GM21381 (cell line): ENCODE measurements at regions not wholly inside any gene's neighbourhood (a gene's known extent, or its start where the extent isn't known, plus 50 kb on each side); places are given as distances from the start of the nearest gene placed in this dataset.

Source experiments
- ATAC-seq: cut with Tn5 transposase; IDR thresholded peaks from one replicate; pipeline ENCODE4 v1.9.1; 2021; ENCODE audit warnings: mild to moderate bottlenecking, moderate library complexity; ENCODE audit not compliant: unreplicated experiment

- no peak for ATAC-seq
Observed at GRCh38 chr10:33569702-33570101, 235.2 kb upstream of the NRP1 start.

GRCh38 chr10:33566426-33566825, 232.0 kb upstream of the NRP1 start:
- ATAC-seq: no peak

- no peak for ATAC-seq
Observed at GRCh38 chr10:33566001-33566400, 231.5 kb upstream of the NRP1 start.

GRCh38 chr10:33565231-33565630, 230.8 kb upstream of the NRP1 start:
- no peak for ATAC-seq

GRCh38 chr10:33559105-33559504, 224.6 kb upstream of the NRP1 start:
- ATAC-seq: no peak

- no peak for ATAC-seq
Observed at GRCh38 chr10:33557313-33557712, 222.8 kb upstream of the NRP1 start.

- no peak for ATAC-seq
Observed at GRCh38 chr10:33556620-33557019, 222.2 kb upstream of the NRP1 start.

DNA sequence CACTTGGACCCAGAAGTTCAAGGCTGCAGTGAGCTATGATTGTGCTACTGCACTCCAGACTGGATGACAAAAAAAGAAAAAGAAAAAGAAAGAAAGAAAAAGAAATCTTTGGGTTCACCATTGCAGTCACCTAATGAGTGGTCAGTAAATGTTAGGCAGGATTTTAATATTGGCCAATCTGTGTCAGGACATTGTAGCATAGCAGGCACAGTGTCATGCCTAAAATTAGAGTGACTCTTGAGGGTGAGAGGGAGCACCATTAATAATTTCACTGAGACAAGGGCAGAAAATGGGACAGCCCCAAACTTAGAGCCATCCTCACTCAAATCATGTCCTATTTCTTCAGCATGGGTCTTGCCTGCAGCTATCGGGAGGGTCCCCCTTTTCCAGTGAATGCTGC, 221.6 kb upstream of the NRP1 start:
- no peak for ATAC-seq

DNA sequence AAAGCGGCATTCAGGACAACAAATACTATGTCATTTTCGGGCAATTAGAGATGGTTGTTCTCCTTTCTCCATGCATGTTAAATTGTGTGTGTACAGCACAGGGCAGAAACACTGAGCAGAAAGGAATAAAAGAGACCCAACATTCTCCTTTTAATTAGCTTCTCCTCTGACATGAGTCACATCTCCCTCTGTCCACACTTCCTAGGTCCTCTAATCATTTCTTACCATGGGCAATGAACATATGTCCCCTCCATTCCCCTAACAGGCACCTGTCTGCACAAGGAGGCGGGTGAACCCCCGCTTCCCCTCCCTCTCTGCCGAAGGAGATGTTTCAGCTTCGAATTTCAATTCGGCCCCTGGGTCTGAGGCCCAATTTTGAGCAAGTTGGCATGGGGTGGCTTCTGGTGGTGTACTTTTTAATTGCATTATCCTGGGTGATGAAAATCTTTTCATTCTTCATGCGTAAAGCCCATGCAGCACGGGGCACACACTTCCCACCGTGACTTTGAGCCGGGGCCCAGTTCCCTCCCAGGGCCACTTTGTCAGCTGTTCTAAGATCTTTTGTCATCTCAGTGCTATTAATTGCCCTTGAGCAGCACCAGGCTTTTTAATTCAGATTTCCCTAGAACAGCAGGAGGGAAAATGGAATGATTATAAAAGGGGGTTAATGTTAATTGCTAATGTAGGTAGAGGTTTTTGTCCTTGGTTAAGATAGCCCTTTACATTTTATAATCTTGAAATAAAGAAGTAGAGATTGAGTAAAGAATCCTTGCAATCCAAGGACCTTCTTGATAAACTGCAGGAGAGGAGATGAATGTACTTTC, 219.5 kb upstream of the NRP1 start:
- no peak for ATAC-seq

GRCh38 chr10:33552290-33552689, 217.8 kb upstream of the NRP1 start:
- no peak for ATAC-seq

GRCh38 chr10:33550811-33551210, 216.3 kb upstream of the NRP1 start:
- ATAC-seq: no peak

DNA sequence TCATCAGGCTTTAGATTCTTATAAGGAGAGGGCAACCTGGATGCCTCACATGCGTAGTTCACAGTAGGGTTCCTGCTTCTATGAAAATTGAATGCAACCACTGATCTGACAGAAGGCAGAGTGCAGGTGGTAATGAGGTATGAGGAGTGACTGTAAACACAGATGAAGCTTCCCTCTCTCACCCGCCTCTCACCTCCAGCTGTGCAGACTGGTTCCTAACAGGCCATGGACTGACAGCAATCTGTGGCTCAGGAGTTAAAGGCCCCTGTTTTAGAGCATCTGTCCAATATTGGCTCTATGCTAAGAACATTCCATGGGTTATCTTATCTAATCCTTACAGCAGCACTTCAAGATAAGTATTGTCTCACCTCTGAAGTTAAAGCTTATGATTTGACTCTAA, 213.5 kb upstream of the NRP1 start:
- ATAC-seq: no peak

- ATAC-seq: no peak
Observed at GRCh38 chr10:33546031-33546430, 211.6 kb upstream of the NRP1 start.

- ATAC-seq: no peak
Observed at GRCh38 chr10:33542752-33543505, 208.5 kb upstream of the NRP1 start.

DNA sequence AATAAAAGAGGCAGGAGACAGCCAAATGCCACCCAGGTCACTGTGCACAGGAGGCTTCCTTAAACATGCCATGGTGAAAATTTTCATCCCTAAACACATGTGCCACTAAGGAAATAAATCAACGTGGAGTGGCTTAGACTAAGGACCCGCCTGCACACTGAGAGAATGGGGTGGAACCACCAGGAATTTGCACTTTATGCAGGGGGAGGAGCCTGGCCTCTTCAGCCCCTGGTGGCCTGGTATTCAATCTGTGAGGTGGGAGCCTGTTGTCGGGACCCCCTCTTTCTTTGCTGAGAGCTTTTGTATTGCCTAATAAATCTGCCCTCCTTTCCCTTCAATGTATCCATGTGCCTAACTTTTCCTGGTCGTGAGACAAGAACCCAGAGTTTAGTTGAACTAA, 204.6 kb upstream of the NRP1 start:
- ATAC-seq: no peak

GRCh38 chr10:33537066-33537465, 202.6 kb upstream of the NRP1 start:
- no peak for ATAC-seq

DNA sequence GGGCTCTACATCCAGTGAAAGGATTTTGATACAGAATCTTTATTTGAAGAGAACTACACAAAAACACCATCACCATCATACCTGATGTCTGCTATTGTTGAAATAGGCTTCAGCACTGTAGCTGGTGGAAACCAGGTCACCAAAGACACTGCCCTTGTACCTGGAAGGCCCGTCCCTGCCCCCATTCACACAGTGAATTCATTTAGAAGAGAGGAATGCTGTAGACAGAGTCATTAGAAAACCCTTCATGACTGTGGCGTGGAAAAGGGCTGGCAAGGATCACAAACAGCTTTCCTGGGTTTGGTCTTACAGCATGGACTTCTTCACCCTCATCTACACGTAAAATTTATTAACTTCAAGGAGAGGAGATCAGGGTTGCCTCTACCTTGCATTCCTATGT, 202.0 kb upstream of the NRP1 start:
- ATAC-seq: no peak

DNA sequence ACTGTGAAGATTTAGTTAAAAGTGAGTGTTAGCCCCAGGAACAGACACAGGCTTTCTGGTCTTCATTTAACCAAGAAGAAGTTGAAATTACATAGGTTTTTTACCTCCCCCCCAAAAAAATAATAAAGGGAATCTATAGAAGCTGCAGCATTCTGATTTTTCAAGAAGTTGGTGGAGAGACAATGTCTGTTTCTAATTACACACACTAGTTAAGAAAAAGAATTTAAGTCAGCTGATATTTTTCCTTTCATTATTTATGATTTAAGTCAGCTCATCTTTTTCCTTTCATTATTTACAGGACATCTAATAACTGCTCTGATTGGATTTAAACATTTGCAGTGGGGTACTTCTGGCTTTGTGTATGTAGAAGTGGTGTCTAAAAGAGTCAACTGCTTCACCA, 201.4 kb upstream of the NRP1 start:
- ATAC-seq: no peak

DNA sequence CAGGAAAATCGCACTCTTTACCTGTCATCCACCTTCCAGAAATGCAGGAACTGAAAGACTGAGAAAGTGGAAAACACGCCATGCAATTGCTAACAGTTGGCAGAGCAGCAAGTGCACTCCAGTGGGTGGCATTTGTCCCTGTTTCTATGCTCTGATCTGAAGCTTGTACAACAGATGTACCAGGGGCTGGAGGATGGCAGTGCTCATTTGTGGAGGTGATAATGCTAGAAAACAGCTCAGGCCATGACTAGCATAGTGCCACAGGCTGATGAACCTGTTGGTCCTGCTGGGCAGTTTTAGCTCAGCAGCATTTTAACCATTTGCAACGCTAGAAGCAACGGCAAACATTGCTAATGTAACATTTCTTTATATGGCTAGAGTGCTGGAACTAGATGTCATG, 199.9 kb upstream of the NRP1 start:
- no peak for ATAC-seq

DNA sequence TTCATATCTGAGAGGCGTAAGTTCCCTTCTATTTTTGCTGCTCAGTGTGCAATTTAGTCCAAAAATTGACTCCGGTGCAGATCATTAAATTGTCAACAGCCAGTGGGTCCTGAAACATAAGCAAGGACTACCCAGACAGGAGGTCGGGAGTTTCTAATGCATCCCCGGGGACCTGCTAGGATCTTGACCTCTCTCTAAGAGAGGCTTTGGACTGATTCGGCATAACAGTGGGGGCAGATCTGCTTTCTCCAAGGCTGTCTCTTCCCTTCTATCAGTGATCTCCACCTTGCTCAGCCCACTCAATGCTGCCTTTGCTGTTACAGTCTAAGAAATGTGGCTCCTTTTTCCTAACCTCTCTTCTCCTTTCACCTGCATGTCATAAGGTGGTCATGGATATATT, 199.1 kb upstream of the NRP1 start:
- ATAC-seq: no peak

DNA sequence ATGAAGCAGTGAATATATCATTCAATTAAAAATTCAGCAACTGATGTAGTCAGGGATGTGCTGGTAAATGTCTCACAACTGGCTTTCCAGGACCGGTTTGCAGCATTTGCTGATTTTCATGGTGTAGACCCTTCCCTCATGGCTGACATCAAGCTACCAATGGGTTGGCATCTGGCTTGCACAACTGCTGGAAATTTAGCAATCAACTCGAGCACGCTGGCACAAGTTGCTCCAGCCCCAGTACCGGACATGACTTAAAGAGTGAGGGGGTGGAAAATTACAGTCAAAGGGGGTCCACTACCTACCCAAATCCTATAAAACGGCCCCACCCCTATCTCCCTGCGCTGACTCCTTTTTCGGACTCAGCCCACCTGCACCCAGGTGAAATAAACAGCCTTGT, 198.4 kb upstream of the NRP1 start:
- no peak for ATAC-seq

DNA sequence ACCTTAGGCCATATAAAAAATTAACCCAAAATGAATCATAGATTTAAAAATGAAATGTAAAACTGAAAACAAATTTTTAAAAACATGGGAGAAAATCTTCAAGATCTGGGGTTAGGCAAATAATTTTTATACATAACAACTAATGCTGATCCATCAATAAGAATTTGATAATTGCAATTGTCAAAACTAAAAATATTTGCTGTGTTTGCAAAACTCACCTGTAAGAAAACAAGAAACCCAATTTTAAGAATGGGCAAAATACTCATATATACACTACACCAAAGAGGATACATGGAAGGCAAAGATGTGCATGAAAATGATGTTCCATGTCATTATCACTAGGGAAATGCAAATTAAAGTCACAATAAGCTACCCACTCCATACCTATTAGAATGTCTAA, 194.8 kb upstream of the NRP1 start:
- ATAC-seq: no peak
